Neuronal stem cell (in vitro differentiated cells): ENCODE measurements at regions not wholly inside any gene's neighbourhood (a gene's known extent, or its start where the extent isn't known, plus 50 kb on each side); places are given as distances from the start of the nearest gene placed in this dataset.

Source experiments
- DNase-seq: peaks from one replicate; pipeline ENCODE4 v3.0.0-alpha.2; 2013; ENCODE audit warnings: low spot score
- H2AFZ ChIP-seq: one replicate; pipeline ENCODE4 v1.6.1; 2013; ENCODE audit warnings: mild to moderate bottlenecking, low read length, inconsistent platforms
- H2AK5ac ChIP-seq: 2 replicates; pipeline ENCODE4 v1.6.1; 2013; ENCODE audit warnings: low read depth, mild to moderate bottlenecking, inconsistent platforms, low read length, moderate library complexity, mixed read lengths
- H2BK120ac ChIP-seq: 2 replicates; pipeline ENCODE4 v1.6.1; 2013; ENCODE audit warnings: low read depth, mild to moderate bottlenecking, inconsistent platforms, low read length, moderate library complexity, mixed read lengths
- H2BK12ac ChIP-seq: one replicate; pipeline ENCODE4 v1.6.1; 2013; ENCODE audit warnings: low read length, inconsistent platforms
- H2BK15ac ChIP-seq: 2 replicates; pipeline ENCODE4 v1.6.1; 2013; ENCODE audit warnings: mild to moderate bottlenecking, low read length, inconsistent platforms, mixed read lengths
- H2BK5ac ChIP-seq: one replicate; pipeline ENCODE4 v1.6.1; 2013; ENCODE audit warnings: inconsistent platforms, mild to moderate bottlenecking, low read length, moderate library complexity
- H3K14ac ChIP-seq: one replicate; pipeline ENCODE4 v1.6.1; 2013; ENCODE audit warnings: low read length, inconsistent platforms
- H3K18ac ChIP-seq: 2 replicates; pipeline ENCODE4 v1.6.1; 2013; ENCODE audit warnings: low read length, inconsistent platforms
- H3K23ac ChIP-seq: 2 replicates; pipeline ENCODE4 v1.6.1; 2013; ENCODE audit warnings: low read depth, mild to moderate bottlenecking, mixed read lengths, low read length, inconsistent platforms; ENCODE audit not compliant: poor library complexity
- H3K27ac ChIP-seq: replicated peaks from 3 replicates; pipeline ENCODE4 v1.5.1; 2013; ENCODE audit warnings: low read length, inconsistent platforms
- H3K27me3 ChIP-seq, 3 experiments: 2 replicates each; pipeline ENCODE4 v1.6.1; 2013; ENCODE audit warnings: low read length in 3 of 3, mild to moderate bottlenecking in 2 of 3, inconsistent platforms in 1 of 3, low read depth in 1 of 3, mixed read lengths in 1 of 3, moderate library complexity in 1 of 3; ENCODE audit not compliant: control insufficient read depth in 3 of 3, insufficient read depth in 3 of 3
- H3K36me3 ChIP-seq, 2 donors: replicated peaks in 1 of 2; 2 replicates each; pipeline ENCODE4 v1.6.1; 2013; ENCODE audit warnings: low read length in 2 of 2; ENCODE audit not compliant: control insufficient read depth in 2 of 2, insufficient read depth in 2 of 2
- H3K4ac ChIP-seq: 2 replicates; pipeline ENCODE4 v1.6.1; 2013; ENCODE audit warnings: inconsistent platforms, mild to moderate bottlenecking, low read length, moderate library complexity
- H3K4me1 ChIP-seq, 2 donors: 1 replicate in 1 of 2; 2 replicates in 1 of 2; pipeline ENCODE4 v1.6.1; 2013; ENCODE audit warnings: low read length in 2 of 2, low read depth in 1 of 2; ENCODE audit not compliant: control insufficient read depth in 2 of 2, insufficient read depth in 1 of 2
- H3K4me2 ChIP-seq: one replicate; pipeline ENCODE4 v1.6.1; 2013; ENCODE audit warnings: mild to moderate bottlenecking, low read length, inconsistent platforms; ENCODE audit not compliant: insufficient read depth, poor library complexity, severe bottlenecking
- H3K4me3 ChIP-seq, 2 donors: 2 replicates each; pipeline ENCODE4 v1.5.1; 2013; ENCODE audit warnings: low read length in 2 of 2, mild to moderate bottlenecking in 2 of 2, inconsistent platforms in 1 of 2, moderate library complexity in 1 of 2
- H3K79me1 ChIP-seq: one replicate; pipeline ENCODE4 v1.6.1; 2013; ENCODE audit warnings: low read depth, mild to moderate bottlenecking, inconsistent platforms, low read length, moderate library complexity
- H3K9ac ChIP-seq: one replicate; pipeline ENCODE4 v1.6.1; 2013; ENCODE audit warnings: mild to moderate bottlenecking, low read depth, low read length, inconsistent platforms; ENCODE audit not compliant: poor library complexity
- H3K9me3 ChIP-seq, 2 donors: replicated peaks in 1 of 2; 2 replicates each; pipeline versions ENCODE3 to v1.6.1; 2013; ENCODE audit warnings: low read length in 2 of 2, mild to moderate bottlenecking in 2 of 2, inconsistent platforms in 1 of 2, low read depth in 1 of 2, mixed read lengths in 1 of 2, moderate library complexity in 1 of 2; ENCODE audit not compliant: control insufficient read depth in 2 of 2, insufficient read depth in 1 of 2
- H4K8ac ChIP-seq: one replicate; pipeline ENCODE4 v1.6.1; 2013; ENCODE audit warnings: low read depth, mild to moderate bottlenecking, inconsistent platforms, low read length, moderate library complexity
- H4K91ac ChIP-seq: one replicate; pipeline ENCODE4 v1.6.1; 2013; ENCODE audit warnings: low read length, low read depth, mild to moderate bottlenecking, inconsistent platforms; ENCODE audit not compliant: poor library complexity
- WGBS, 2 donors: extraction: QIAGEN DNeasy Blood & Tissue Kit; methylation state at CpG; one replicate each; pipeline ENCODE4 v1.1.7; 2013; ENCODE audit warnings: missing lambda C conversion rate in 2 of 2, mixed read lengths in 1 of 2; ENCODE audit not compliant: insufficient read length in 2 of 2, insufficient replicate concordance in 1 of 2; ENCODE audit errors: extremely low coverage in 2 of 2; 5-methylcytosine and 5-hydroxymethylcytosine counted together

- H4K91ac ChIP-seq: no peak overlapping the region
- no peaks in the 10 kb centered on the region for H3K79me1 ChIP-seq
- H3K4me2 ChIP-seq: no peak overlapping the region
- no peak overlapping the region for H3K27ac ChIP-seq
- no peak overlapping the region for H4K8ac ChIP-seq
- H3K4me3 ChIP-seq: no peak overlapping the region
- H3K4ac ChIP-seq: no peak overlapping the region
- no CpG with 5 or more reads among the region's 7 CpGs for WGBS, 2 donors
- H3K14ac ChIP-seq: no peak overlapping the region
- H3K9me3 ChIP-seq: peaks cover 0 to 22% of the 10 kb centered on the region in 2 donors
- H3K36me3 ChIP-seq: no peaks in the 10 kb centered on the region
- H2BK12ac ChIP-seq: no peak overlapping the region
- H3K4me1 ChIP-seq: peaks cover 3 to 12% of the 10 kb centered on the region in 2 donors
- no peak for DNase-seq
- H3K18ac ChIP-seq: no peak overlapping the region
- no peak overlapping the region for H2AK5ac ChIP-seq
- H3K27me3 ChIP-seq: no peaks in the 10 kb centered on the region
- no peak overlapping the region for H3K23ac ChIP-seq
- H2BK120ac ChIP-seq: no peak overlapping the region
- no peak overlapping the region for H2BK15ac ChIP-seq
- no peak overlapping the region for H2BK5ac ChIP-seq
- peak overlapping the region; percentile 73 for H2AFZ ChIP-seq
- no peak overlapping the region for H3K9ac ChIP-seq
Measured at GRCh38 chr2:204415406-204416181, 129.7 kb upstream of the PARD3B start.

- H2BK5ac ChIP-seq: no peak overlapping the region
- no peak overlapping the region for H3K4me2 ChIP-seq
- no peak overlapping the region for H3K14ac ChIP-seq
- no peak overlapping the region for H2BK12ac ChIP-seq
- no CpG with 5 or more reads among the region's 5 CpGs for WGBS, 2 donors
- no peaks in the 10 kb centered on the region for H3K36me3 ChIP-seq
- H3K23ac ChIP-seq: no peak overlapping the region
- H3K9me3 ChIP-seq: peaks cover 0 to 21% of the 10 kb centered on the region in 2 donors
- DNase-seq: no peak
- no peak overlapping the region for H2BK15ac ChIP-seq
- no peak overlapping the region for H3K4me3 ChIP-seq
- no peak overlapping the region for H4K8ac ChIP-seq
- no peak overlapping the region for H3K27ac ChIP-seq
- peak overlapping the region; percentile 73 for H2AFZ ChIP-seq
- H2BK120ac ChIP-seq: no peak overlapping the region
- no peaks in the 10 kb centered on the region for H3K79me1 ChIP-seq
- no peak overlapping the region for H2AK5ac ChIP-seq
- H3K4me1 ChIP-seq: peaks cover 3 to 12% of the 10 kb centered on the region in 2 donors
- no peak overlapping the region for H3K4ac ChIP-seq
- H3K9ac ChIP-seq: no peak overlapping the region
- H3K18ac ChIP-seq: no peak overlapping the region
- H3K27me3 ChIP-seq: no peaks in the 10 kb centered on the region
- H4K91ac ChIP-seq: no peak overlapping the region
Measured at GRCh38 chr2:204416236-204416635, 129.0 kb upstream of the PARD3B start.

- Histone ChIP-seq H2BK12ac (no peak overlapping the region), H3K4me1 (no peaks in the 10 kb centered on the region), H4K91ac (no peak overlapping the region), H3K23ac (no peak overlapping the region), H3K9ac (no peak overlapping the region), H3K79me1 (no peaks in the 10 kb centered on the region), H3K27ac (no peak overlapping the region), H2BK5ac (no peak overlapping the region), H3K4me3 (no peak overlapping the region), H4K8ac (no peak overlapping the region), H3K4ac (no peak overlapping the region), H3K14ac (no peak overlapping the region), H3K36me3 (no peaks in the 10 kb centered on the region), H2AFZ (no peak overlapping the region), H3K27me3 (no peaks in the 10 kb centered on the region), H3K9me3 (peaks cover 0 to 19% of the 10 kb centered on the region in 2 donors), H2BK120ac (no peak overlapping the region), H2BK15ac (no peak overlapping the region), H2AK5ac (no peak overlapping the region), H3K4me2 (no peak overlapping the region), H3K18ac (no peak overlapping the region)
- no CpG with 5 or more reads among the region's 1 CpG for whole genome bisulfite sequencing, 2 donors
- no peak for DNase-seq
Measured at GRCh38 chr2:204425821-204426220, 119.5 kb upstream of the PARD3B start.

GRCh38 chr2:204428675-204429074, 116.6 kb upstream of the PARD3B start:
- H3K36me3 ChIP-seq: no peaks in the 10 kb centered on the region
- H4K91ac ChIP-seq: no peak overlapping the region
- no peak overlapping the region for H3K9ac ChIP-seq
- no peak overlapping the region for H3K4me2 ChIP-seq
- H3K23ac ChIP-seq: no peak overlapping the region
- H3K27ac ChIP-seq: no peak overlapping the region
- no peak overlapping the region for H2BK15ac ChIP-seq
- no peak overlapping the region for H3K14ac ChIP-seq
- H3K9me3 ChIP-seq: peaks cover 0 to 24% of the 10 kb centered on the region in 2 donors
- H3K18ac ChIP-seq: no peak overlapping the region
- H2BK5ac ChIP-seq: no peak overlapping the region
- H2AK5ac ChIP-seq: no peak overlapping the region
- no peak overlapping the region for H2AFZ ChIP-seq
- no peaks in the 10 kb centered on the region for H3K79me1 ChIP-seq
- H2BK120ac ChIP-seq: no peak overlapping the region
- H2BK12ac ChIP-seq: no peak overlapping the region
- no peaks in the 10 kb centered on the region for H3K4me1 ChIP-seq
- DNase-seq: no peak
- no peak overlapping the region for H3K4me3 ChIP-seq
- H3K4ac ChIP-seq: no peak overlapping the region
- no peak overlapping the region for H4K8ac ChIP-seq
- no peaks in the 10 kb centered on the region for H3K27me3 ChIP-seq
